ENCODE measurements at regions not wholly inside any gene's neighbourhood (a gene's known extent, or its start where the extent isn't known, plus 50 kb on each side); places are given as distances from the start of the nearest gene placed in this dataset.

DNA sequence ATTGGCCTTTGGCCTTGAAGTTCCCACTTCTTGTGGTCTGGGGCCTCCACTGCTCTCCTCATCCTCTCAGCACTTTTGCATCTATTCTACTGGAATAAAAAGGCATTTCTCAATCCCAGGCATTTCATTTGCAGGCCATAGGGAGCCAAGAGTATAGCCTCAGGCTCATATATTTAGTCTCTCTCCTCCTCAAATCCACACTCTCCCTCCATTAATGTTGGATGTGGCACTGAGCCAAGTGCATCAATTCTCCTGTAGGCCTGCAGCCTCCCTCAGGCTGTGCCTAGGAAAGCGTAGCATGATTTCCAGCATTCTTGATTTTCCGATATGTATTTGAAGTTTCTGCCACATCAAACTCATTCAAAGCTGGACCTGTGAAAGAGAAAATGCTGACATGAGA is 211.5 kb upstream of the CPNE8 start:
- no peak for DNase-seq (ENCODE audit: extremely low read depth, low read depth)
- TF ChIP-seq, protein P1, sequence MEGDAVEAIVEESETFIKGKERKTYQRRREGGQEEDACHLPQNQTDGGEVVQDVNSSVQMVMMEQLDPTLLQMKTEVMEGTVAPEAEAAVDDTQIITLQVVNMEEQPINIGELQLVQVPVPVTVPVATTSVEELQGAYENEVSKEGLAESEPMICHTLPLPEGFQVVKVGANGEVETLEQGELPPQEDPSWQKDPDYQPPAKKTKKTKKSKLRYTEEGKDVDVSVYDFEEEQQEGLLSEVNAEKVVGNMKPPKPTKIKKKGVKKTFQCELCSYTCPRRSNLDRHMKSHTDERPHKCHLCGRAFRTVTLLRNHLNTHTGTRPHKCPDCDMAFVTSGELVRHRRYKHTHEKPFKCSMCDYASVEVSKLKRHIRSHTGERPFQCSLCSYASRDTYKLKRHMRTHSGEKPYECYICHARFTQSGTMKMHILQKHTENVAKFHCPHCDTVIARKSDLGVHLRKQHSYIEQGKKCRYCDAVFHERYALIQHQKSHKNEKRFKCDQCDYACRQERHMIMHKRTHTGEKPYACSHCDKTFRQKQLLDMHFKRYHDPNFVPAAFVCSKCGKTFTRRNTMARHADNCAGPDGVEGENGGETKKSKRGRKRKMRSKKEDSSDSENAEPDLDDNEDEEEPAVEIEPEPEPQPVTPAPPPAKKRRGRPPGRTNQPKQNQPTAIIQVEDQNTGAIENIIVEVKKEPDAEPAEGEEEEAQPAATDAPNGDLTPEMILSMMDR (IDR thresholded peaks at IDR 0.05; ENCODE audit: low read depth, low read length, missing control alignments), result no peak
- H3K4me3 ChIP-seq (replicated peaks; ENCODE audit: low read depth, low read length), result no peak overlapping the region

DNA sequence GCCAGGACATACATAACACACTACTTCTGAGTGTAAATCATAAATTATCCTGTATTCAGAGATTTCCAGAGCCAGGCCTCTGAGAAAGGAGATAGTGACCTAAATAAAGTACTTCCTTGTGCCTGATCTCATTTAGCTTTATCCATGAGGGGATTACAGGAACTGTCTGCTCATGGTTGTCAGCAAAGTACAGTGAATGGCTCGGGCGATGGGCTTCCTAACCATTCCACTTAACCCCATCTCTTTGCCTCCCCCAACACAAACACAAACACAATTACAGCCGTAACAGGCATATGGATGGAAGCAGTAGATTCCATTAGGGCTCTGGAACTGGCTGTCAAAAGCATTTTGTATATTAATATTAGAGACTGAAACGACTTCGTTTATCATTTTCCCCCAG is 206.7 kb upstream of the CPNE8 start:
- DNase-seq (ENCODE audit: extremely low read depth, low read depth), result no peak
- no peak overlapping the region for H3K4me3 ChIP-seq (replicated peaks; ENCODE audit: low read depth, low read length)

DNA sequence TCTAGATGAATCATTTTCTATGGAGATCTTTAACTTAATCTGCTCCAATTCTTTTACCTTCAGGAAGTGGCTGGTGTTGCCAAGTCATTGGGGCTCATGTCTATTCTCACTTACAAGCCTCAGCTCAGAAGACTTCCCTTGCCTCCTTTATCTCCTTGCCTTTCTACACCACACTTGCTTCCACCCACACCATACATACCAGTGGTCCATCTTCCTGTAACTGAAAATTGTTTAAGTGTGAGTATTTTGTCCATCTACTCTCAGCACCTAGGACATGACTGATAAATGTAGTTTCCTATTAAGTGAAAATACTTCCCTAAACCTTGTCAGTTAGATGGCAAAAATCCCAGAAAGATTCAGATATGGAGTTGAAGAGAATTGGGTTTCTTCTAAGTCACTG is 199.7 kb upstream of the CPNE8 start:
- no peak overlapping the region for H3K4me3 ChIP-seq (replicated peaks; ENCODE audit: low read depth, low read length)
- TF ChIP-seq, protein P1 (IDR thresholded peaks at IDR 0.05; ENCODE audit: low read depth, low read length, missing control alignments), result no peak
- no peak for DNase-seq (ENCODE audit: extremely low read depth, low read depth)

More for the DNA sequence above, 206.7 kb upstream of the CPNE8 start:
- TF ChIP-seq, protein P1 (IDR thresholded peaks at IDR 0.05; ENCODE audit: low read depth, low read length, missing control alignments), result no peak

DNA sequence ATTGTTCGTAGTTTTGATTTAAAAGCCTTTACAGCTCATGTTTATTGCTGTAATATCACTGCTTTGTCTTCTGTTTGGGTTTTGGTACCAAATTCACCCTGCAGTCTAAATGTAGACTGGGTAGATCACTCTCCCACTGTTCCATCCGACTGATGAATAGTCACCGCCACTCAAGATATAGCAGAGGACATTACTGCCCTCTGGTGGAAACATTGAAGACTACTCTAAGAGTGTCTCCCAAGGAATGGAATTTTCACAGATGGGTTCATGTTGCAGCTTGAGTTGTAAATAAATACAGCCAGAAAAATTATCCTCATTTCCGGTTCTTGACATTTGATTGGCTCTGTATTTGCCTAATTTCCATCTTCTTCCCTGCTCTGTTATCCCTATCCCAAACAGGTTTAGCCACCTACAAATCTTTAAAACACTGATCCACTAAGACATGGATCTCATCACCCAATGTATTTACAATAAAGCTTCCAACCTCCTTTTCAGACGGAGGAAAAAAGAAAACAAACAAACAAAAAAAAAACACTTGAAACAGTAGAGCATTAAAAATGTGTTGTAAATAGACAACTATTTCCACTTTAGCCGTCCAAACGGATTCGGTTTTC is 198.3 kb upstream of the CPNE8 start:
- H3K4me3 ChIP-seq (replicated peaks; ENCODE audit: low read depth, low read length), result no peak overlapping the region
- DNase-seq (ENCODE audit: extremely low read depth, low read depth), result peak; percentile 7
- TF ChIP-seq, protein P1 (IDR thresholded peaks at IDR 0.05; ENCODE audit: low read depth, low read length, missing control alignments), result peak; percentile 55

DNA sequence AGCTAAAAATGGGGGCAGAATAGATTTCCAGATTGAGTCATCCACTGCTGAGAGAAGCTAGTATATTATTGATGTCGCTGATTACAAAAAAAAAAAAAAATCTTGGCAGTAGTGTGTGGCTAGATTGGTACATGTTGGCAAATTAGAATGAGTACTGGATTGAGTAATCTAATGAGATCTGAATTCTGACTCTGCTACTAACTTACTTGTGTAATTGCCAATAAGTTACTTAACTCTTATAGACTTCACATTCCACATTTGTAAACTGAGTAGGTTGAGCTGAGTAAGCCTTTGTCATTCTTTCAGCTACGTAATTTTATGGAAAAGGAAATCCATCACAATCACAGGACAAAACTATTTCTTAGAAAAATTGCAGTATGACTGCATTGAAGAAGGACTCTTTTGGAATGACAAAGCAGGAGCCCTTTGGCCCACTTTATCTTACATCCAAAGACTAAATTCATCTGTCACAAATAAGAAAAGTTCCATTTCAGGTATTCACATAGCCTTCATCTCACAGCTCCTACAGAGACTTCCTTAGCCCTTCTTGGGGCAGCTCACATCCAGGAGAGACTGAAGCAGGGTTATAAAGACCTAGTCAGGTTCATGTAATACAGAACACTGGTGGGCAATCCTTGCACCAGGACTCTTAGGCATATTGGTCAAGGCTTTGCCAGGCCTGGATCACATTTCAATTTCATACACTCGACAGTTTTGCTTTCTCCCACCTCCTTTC is 197.3 kb upstream of the CPNE8 start:
- TF ChIP-seq, protein P1 (IDR thresholded peaks at IDR 0.05; ENCODE audit: low read depth, low read length, missing control alignments), result no peak
- no peak for DNase-seq (ENCODE audit: extremely low read depth, low read depth)
- H3K4me3 ChIP-seq (replicated peaks; ENCODE audit: low read depth, low read length), result no peak overlapping the region

DNA sequence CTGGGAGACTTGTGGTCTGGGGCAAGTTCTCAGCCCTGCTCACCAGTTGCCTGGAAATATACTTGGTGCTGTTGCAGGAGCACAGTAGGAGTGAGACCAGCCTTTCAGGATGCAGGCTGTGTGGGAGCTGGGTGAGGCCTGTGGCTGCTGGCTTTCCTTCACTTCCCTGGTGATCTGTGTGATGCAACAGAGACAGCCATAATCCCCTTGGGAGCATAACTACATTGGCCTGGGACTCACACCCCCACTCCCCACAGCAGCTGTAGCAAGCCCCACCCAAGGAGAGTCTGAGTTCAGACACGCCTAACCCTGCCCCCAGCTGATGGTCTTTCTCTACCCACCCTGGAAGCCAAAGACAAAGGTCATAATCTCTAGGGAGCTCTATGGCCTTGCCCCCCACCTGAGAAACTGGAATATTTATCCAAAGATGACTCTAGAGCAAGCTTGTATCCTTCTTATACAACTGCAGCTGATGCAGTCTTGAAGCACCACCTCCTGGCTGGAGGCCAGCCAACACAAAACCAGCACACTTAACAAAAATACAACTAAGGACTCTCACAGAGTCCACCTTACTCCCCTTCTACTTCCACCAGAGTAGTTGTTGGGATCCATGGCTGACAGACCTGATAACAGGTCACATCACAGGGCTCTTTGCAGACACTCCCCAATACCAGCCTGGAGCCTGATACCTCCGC is 190.4 kb upstream of the CPNE8 start:
- no peak for DNase-seq (ENCODE audit: extremely low read depth, low read depth)
- TF ChIP-seq, protein P1 (IDR thresholded peaks at IDR 0.05; ENCODE audit: low read depth, low read length, missing control alignments), result no peak
- H3K4me3 ChIP-seq (replicated peaks; ENCODE audit: low read depth, low read length), result no peak overlapping the region

All from HFF-Myc (cell line).